ENCODE measurements at regions not wholly inside any gene's neighbourhood (a gene's known extent, or its start where the extent isn't known, plus 50 kb on each side); places are given as distances from the start of the nearest gene placed in this dataset.

DNA sequence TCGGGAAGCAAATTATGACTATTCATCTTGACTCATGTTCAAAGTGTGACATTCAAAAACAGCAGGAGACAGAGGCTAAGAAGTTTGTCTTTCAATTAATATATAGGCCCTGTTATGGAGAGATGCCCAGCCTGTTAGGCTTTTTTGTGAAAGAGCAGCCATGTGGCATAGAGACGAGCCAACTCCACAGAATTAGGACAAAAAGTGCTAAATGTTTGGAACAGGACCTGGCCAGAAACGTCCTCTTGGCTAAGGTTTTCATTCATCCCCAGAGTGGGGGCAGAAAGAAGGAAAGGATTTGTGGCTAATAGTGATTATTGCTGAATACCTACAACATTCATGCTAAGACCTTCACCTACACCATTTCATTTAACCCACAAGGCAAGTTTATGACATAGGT is 324.7 kb upstream of the NPVF start:
- H3K27ac ChIP-seq (ENCODE audit: low read length) = no peak overlapping the region
- no peak for ATAC-seq (ENCODE audit: insufficient read depth, low read depth)
- H3K27me3 ChIP-seq (ENCODE audit: insufficient read depth, low read length, poor library complexity) = peaks cover 10% of the 10 kb centered on the region
- no peak for DNase-seq
- no peak overlapping the region for H3K4me2 ChIP-seq (ENCODE audit: insufficient read depth, low read length)
- H3K4me3 ChIP-seq (ENCODE audit: low read depth in 1 of 2, low read length in 2 of 2) = no peak overlapping the region
- H3K9ac ChIP-seq (ENCODE audit: low read depth, low read length) = no peak overlapping the region
- no peaks in the 10 kb centered on the region for H3K79me2 ChIP-seq (ENCODE audit: insufficient read depth, low read length)
- TF ChIP-seq, protein P1, sequence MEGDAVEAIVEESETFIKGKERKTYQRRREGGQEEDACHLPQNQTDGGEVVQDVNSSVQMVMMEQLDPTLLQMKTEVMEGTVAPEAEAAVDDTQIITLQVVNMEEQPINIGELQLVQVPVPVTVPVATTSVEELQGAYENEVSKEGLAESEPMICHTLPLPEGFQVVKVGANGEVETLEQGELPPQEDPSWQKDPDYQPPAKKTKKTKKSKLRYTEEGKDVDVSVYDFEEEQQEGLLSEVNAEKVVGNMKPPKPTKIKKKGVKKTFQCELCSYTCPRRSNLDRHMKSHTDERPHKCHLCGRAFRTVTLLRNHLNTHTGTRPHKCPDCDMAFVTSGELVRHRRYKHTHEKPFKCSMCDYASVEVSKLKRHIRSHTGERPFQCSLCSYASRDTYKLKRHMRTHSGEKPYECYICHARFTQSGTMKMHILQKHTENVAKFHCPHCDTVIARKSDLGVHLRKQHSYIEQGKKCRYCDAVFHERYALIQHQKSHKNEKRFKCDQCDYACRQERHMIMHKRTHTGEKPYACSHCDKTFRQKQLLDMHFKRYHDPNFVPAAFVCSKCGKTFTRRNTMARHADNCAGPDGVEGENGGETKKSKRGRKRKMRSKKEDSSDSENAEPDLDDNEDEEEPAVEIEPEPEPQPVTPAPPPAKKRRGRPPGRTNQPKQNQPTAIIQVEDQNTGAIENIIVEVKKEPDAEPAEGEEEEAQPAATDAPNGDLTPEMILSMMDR (IDR thresholded peaks at IDR 0.05; ENCODE audit: borderline replicate concordance, extremely low read depth, low read length, poor library complexity, severe bottlenecking) = no peak
- no peak for TF ChIP-seq EZH2 (IDR thresholded peaks at IDR 0.05; ENCODE audit: borderline replicate concordance, low read depth, low read length, severe bottlenecking)
- no peaks in the 10 kb centered on the region for H3K4me1 ChIP-seq (ENCODE audit: insufficient read depth, low read length)
- no peaks in the 10 kb centered on the region for H3K9me3 ChIP-seq (ENCODE audit: insufficient read depth, low read length, severe bottlenecking)
- H2AFZ ChIP-seq (ENCODE audit: low read depth, low read length) = no peak overlapping the region
- H3K36me3 ChIP-seq (ENCODE audit: insufficient read depth, low read length) = no peaks in the 10 kb centered on the region
- H4K20me1 ChIP-seq (ENCODE audit: insufficient read depth, low read length) = no peaks in the 10 kb centered on the region

DNA sequence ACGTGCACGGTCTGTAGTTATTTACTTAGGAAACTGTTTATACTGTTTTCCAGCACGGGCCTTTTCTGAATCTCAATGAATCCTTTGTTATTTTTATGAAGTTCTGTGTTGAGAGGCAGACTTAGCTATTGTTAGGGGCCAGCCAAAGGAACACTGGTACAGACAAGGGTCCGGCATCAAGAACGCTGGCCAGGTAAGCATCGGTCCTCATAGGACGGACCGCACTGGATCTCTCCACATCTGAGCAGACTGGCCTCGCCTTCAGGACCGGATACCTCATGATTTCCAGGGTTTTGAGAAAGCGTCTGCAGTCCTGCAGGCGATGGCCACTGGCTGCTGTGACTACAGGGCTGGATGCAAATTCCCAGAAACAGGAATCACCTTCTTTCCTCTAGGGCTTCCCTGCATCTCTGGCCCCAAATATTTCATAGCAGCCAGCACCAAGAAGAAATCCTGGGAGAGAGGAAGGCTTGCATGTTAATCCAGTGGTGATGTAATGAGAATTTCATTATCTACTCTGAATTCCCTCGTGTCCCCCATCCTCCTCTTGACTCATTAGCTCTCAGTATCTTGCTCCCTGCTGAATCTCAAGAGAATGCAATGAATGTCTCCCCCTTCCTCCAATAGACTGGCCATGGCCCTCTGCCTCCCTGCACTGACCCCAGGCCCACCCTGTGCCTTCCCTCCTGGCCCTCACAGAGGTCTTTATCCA is 325.4 kb upstream of the NPVF start:
- no peaks in the 10 kb centered on the region for H3K36me3 ChIP-seq (ENCODE audit: insufficient read depth, low read length)
- no peak overlapping the region for H3K4me2 ChIP-seq (ENCODE audit: insufficient read depth, low read length)
- no peaks in the 10 kb centered on the region for H4K20me1 ChIP-seq (ENCODE audit: insufficient read depth, low read length)
- no peak for TF ChIP-seq EZH2 (IDR thresholded peaks at IDR 0.05; ENCODE audit: borderline replicate concordance, low read depth, low read length, severe bottlenecking)
- TF ChIP-seq, protein P1 (IDR thresholded peaks at IDR 0.05; ENCODE audit: borderline replicate concordance, extremely low read depth, low read length, poor library complexity, severe bottlenecking) = no peak
- H3K4me1 ChIP-seq (ENCODE audit: insufficient read depth, low read length) = no peaks in the 10 kb centered on the region
- peaks cover 17% of the 10 kb centered on the region for H3K27me3 ChIP-seq (ENCODE audit: insufficient read depth, low read length, poor library complexity)
- no peak overlapping the region for H3K4me3 ChIP-seq (ENCODE audit: low read depth in 1 of 2, low read length in 2 of 2)
- DNase-seq (no peak), ATAC-seq (ENCODE audit: insufficient read depth, low read depth) (no peak)
- no peaks in the 10 kb centered on the region for H3K79me2 ChIP-seq (ENCODE audit: insufficient read depth, low read length)
- no peak overlapping the region for H2AFZ ChIP-seq (ENCODE audit: low read depth, low read length)
- H3K9me3 ChIP-seq (ENCODE audit: insufficient read depth, low read length, severe bottlenecking) = no peaks in the 10 kb centered on the region
- H3K9ac ChIP-seq (ENCODE audit: low read depth, low read length) = no peak overlapping the region
- H3K27ac ChIP-seq (ENCODE audit: low read length) = no peak overlapping the region

DNA sequence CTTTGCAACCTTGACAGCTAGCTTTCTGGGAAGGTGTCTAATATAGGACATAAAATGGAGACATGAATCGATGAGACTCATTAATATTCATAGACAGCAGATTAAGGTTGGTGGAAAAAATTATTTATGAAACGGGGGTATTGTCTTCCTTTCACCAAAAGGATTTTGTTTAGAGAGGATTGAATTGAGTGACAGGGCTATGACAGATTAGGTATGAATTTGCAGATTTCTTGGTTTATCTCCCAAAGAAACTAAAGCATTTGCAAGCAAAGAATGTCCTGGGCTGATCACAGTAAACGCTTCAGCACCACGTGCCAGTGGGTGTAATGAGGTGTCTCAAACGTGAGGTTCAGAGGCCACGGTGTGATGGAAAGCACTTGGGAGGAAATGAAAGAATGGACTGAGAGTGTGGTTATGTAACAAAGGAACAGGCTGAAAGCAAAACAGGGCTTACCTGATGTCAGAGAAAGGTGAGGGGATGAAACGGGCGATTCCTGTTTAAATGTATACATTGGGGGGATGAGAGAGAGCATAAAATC is 329.2 kb upstream of the NPVF start:
- H3K9ac ChIP-seq (ENCODE audit: low read depth, low read length) = no peak overlapping the region
- DNase-seq (no peak), ATAC-seq (ENCODE audit: insufficient read depth, low read depth) (no peak)
- no peaks in the 10 kb centered on the region for H3K79me2 ChIP-seq (ENCODE audit: insufficient read depth, low read length)
- TF ChIP-seq, protein P1 (IDR thresholded peaks at IDR 0.05; ENCODE audit: borderline replicate concordance, extremely low read depth, low read length, poor library complexity, severe bottlenecking) = no peak
- TF ChIP-seq EZH2 (IDR thresholded peaks at IDR 0.05; ENCODE audit: borderline replicate concordance, low read depth, low read length, severe bottlenecking) = no peak
- H3K4me3 ChIP-seq (ENCODE audit: low read depth in 1 of 2, low read length in 2 of 2) = no peak overlapping the region
- no peak overlapping the region for H2AFZ ChIP-seq (ENCODE audit: low read depth, low read length)
- no peak overlapping the region for H3K27ac ChIP-seq (ENCODE audit: low read length)
- H3K27me3 ChIP-seq (ENCODE audit: insufficient read depth, low read length, poor library complexity) = peaks cover 35% of the 10 kb centered on the region
- no peak overlapping the region for H3K4me2 ChIP-seq (ENCODE audit: insufficient read depth, low read length)
- no peaks in the 10 kb centered on the region for H3K4me1 ChIP-seq (ENCODE audit: insufficient read depth, low read length)
- no peaks in the 10 kb centered on the region for H3K9me3 ChIP-seq (ENCODE audit: insufficient read depth, low read length, severe bottlenecking)
- no peaks in the 10 kb centered on the region for H4K20me1 ChIP-seq (ENCODE audit: insufficient read depth, low read length)
- H3K36me3 ChIP-seq (ENCODE audit: insufficient read depth, low read length) = no peaks in the 10 kb centered on the region
